ENCODE measurements at regions not wholly inside any gene's neighbourhood (a gene's known extent, or its start where the extent isn't known, plus 50 kb on each side); places are given as distances from the start of the nearest gene placed in this dataset.

- H4K20me1 ChIP-seq (ENCODE audit: insufficient read depth, low read length) = no peaks in the 10 kb centered on the region
- Mint-ChIP-seq H3K4me3 (ENCODE audit: unreplicated experiment) (no peak overlapping the region), H3K4me1 (ENCODE audit: low read depth, unreplicated experiment) (no peaks in the 10 kb centered on the region), H3K9me3 (ENCODE audit: unreplicated experiment) (peaks cover 14% of the 10 kb centered on the region), H3K27ac (ENCODE audit: unreplicated experiment) (no peak overlapping the region), H3K36me3 (ENCODE audit: low read depth, unreplicated experiment) (no peaks in the 10 kb centered on the region), H3K27me3 (ENCODE audit: low read depth, unreplicated experiment) (no peaks in the 10 kb centered on the region)
- H3K27ac ChIP-seq (ENCODE audit: low read depth, low read length) = no peak overlapping the region
- no peaks in the 10 kb centered on the region for H3K27me3 ChIP-seq (ENCODE audit: insufficient read depth, low read length)
- no peak overlapping the region for H2AFZ ChIP-seq (ENCODE audit: low read depth, low read length)
- H3K9ac ChIP-seq (ENCODE audit: low read length) = no peak overlapping the region
- H3K4me2 ChIP-seq (ENCODE audit: low read length) = no peak overlapping the region
- H3K9me3 ChIP-seq (ENCODE audit: insufficient read depth, low read depth, low read length) = peaks cover 3% of the 10 kb centered on the region
- FAIRE-seq (no peak), DNase-seq (ENCODE audit: low read depth) (no peak)
- H3K36me3 ChIP-seq (ENCODE audit: insufficient read depth, low read length) = no peaks in the 10 kb centered on the region
- no peaks in the 10 kb centered on the region for H3K79me2 ChIP-seq (ENCODE audit: insufficient read depth, low read length)
- no peak for TF ChIP-seq EZH2 (IDR thresholded peaks at IDR 0.05; ENCODE audit: insufficient read depth, low read length)
- TF ChIP-seq CTCF (IDR thresholded peaks at IDR 0.05; ENCODE audit: insufficient read depth, low read depth, low read length) = no peak
- no peaks in the 10 kb centered on the region for H3K4me1 ChIP-seq (ENCODE audit: insufficient read depth, low read length)
- no peak overlapping the region for H3K4me3 ChIP-seq (ENCODE audit: insufficient read depth, low read depth, low read length)
Observed at GRCh38 chr10:36989233-36989632, 136.2 kb upstream of the ANKRD30A start.

- H3K79me2 ChIP-seq (ENCODE audit: insufficient read depth, low read length) = no peaks in the 10 kb centered on the region
- Mint-ChIP-seq H3K27ac (ENCODE audit: unreplicated experiment) (no peak overlapping the region), H3K36me3 (ENCODE audit: low read depth, unreplicated experiment) (no peaks in the 10 kb centered on the region), H3K4me3 (ENCODE audit: unreplicated experiment) (no peak overlapping the region), H3K4me1 (ENCODE audit: low read depth, unreplicated experiment) (no peaks in the 10 kb centered on the region), H3K27me3 (ENCODE audit: low read depth, unreplicated experiment) (no peaks in the 10 kb centered on the region), H3K9me3 (ENCODE audit: unreplicated experiment) (peaks cover 14% of the 10 kb centered on the region)
- no peaks in the 10 kb centered on the region for H3K36me3 ChIP-seq (ENCODE audit: insufficient read depth, low read length)
- H3K27ac ChIP-seq (ENCODE audit: low read depth, low read length) = no peak overlapping the region
- H3K4me3 ChIP-seq (ENCODE audit: insufficient read depth, low read depth, low read length) = no peak overlapping the region
- no peak for TF ChIP-seq CTCF (IDR thresholded peaks at IDR 0.05; ENCODE audit: insufficient read depth, low read depth, low read length)
- no peak for TF ChIP-seq EZH2 (IDR thresholded peaks at IDR 0.05; ENCODE audit: insufficient read depth, low read length)
- FAIRE-seq (no peak), DNase-seq (ENCODE audit: low read depth) (no peak)
- H3K9me3 ChIP-seq (ENCODE audit: insufficient read depth, low read depth, low read length) = peaks cover 3% of the 10 kb centered on the region
- H2AFZ ChIP-seq (ENCODE audit: low read depth, low read length) = no peak overlapping the region
- H3K9ac ChIP-seq (ENCODE audit: low read length) = no peak overlapping the region
- H3K4me2 ChIP-seq (ENCODE audit: low read length) = no peak overlapping the region
- no peaks in the 10 kb centered on the region for H3K27me3 ChIP-seq (ENCODE audit: insufficient read depth, low read length)
- H3K4me1 ChIP-seq (ENCODE audit: insufficient read depth, low read length) = no peaks in the 10 kb centered on the region
- no peaks in the 10 kb centered on the region for H4K20me1 ChIP-seq (ENCODE audit: insufficient read depth, low read length)
Observed at GRCh38 chr10:36946598-36946997, 178.8 kb upstream of the ANKRD30A start.

GRCh38 chr10:36943544-36943943, 181.9 kb upstream of the ANKRD30A start:
- Histone ChIP-seq H3K9ac (ENCODE audit: low read length) (no peak overlapping the region), H2AFZ (ENCODE audit: low read depth, low read length) (no peak overlapping the region), H3K4me1 (ENCODE audit: insufficient read depth, low read length) (no peaks in the 10 kb centered on the region), H3K4me3 (ENCODE audit: insufficient read depth, low read depth, low read length) (no peak overlapping the region), H3K36me3 (ENCODE audit: insufficient read depth, low read length) (no peaks in the 10 kb centered on the region), H3K79me2 (ENCODE audit: insufficient read depth, low read length) (no peaks in the 10 kb centered on the region), H3K27me3 (ENCODE audit: insufficient read depth, low read length) (no peaks in the 10 kb centered on the region), H3K27ac (ENCODE audit: low read depth, low read length) (no peak overlapping the region), H3K9me3 (ENCODE audit: insufficient read depth, low read depth, low read length) (peaks cover 3% of the 10 kb centered on the region), H4K20me1 (ENCODE audit: insufficient read depth, low read length) (no peaks in the 10 kb centered on the region), H3K4me2 (ENCODE audit: low read length) (no peak overlapping the region)
- Mint-ChIP-seq H3K27me3 (ENCODE audit: low read depth, unreplicated experiment) (no peaks in the 10 kb centered on the region), H3K4me3 (ENCODE audit: unreplicated experiment) (no peak overlapping the region), H3K4me1 (ENCODE audit: low read depth, unreplicated experiment) (no peaks in the 10 kb centered on the region), H3K9me3 (ENCODE audit: unreplicated experiment) (peaks cover 17% of the 10 kb centered on the region), H3K27ac (ENCODE audit: unreplicated experiment) (no peak overlapping the region), H3K36me3 (ENCODE audit: low read depth, unreplicated experiment) (no peaks in the 10 kb centered on the region)
- DNase-seq (ENCODE audit: low read depth) (no peak), FAIRE-seq (no peak)
- TF ChIP-seq EZH2 (IDR thresholded peaks at IDR 0.05; ENCODE audit: insufficient read depth, low read length) (no peak), CTCF (IDR thresholded peaks at IDR 0.05; ENCODE audit: insufficient read depth, low read depth, low read length) (no peak)

Measured in astrocyte (in vitro differentiated cells and primary cell).